ENCODE measurements at regions not wholly inside any gene's neighbourhood (a gene's known extent, or its start where the extent isn't known, plus 50 kb on each side); places are given as distances from the start of the nearest gene placed in this dataset.

- no peaks in the 10 kb centered on the region for H3K4me1 ChIP-seq (ENCODE audit: control insufficient read depth in 2 of 2, insufficient read depth in 2 of 2, low read length in 2 of 2)
- H3K9me3 ChIP-seq (ENCODE audit: control insufficient read depth in 2 of 2, low read length in 2 of 2), result peaks cover 0 to 1% of the 10 kb centered on the region in 2 donors
- peaks cover 0 to 2% of the 10 kb centered on the region in 2 donors for H3K27me3 ChIP-seq (ENCODE audit: control insufficient read depth in 2 of 2, insufficient read depth in 2 of 2, low read length in 2 of 2)
- no peak overlapping the region for H3K27ac ChIP-seq (ENCODE audit: low read depth in 2 of 2, low read length in 2 of 2)
- no peak overlapping the region for H3K4me3 ChIP-seq (ENCODE audit: low read length in 2 of 2)
- no peaks in the 10 kb centered on the region for H3K36me3 ChIP-seq (ENCODE audit: control insufficient read depth in 2 of 2, insufficient read depth in 2 of 2, low read length in 2 of 2)
- H3K9ac ChIP-seq (ENCODE audit: low read depth in 1 of 2, low read length in 2 of 2), result no peak overlapping the region
These were observed 137.0 kb upstream of the SLCO3A1 start for GRCh38 chr15:91716536-91716935.

- Histone ChIP-seq H3K4me1 (ENCODE audit: control insufficient read depth in 2 of 2, insufficient read depth in 2 of 2, low read length in 2 of 2) (no peaks in the 10 kb centered on the region), H3K9me3 (ENCODE audit: control insufficient read depth in 2 of 2, low read length in 2 of 2) (peaks cover 0 to 1% of the 10 kb centered on the region in 2 donors), H3K36me3 (ENCODE audit: control insufficient read depth in 2 of 2, insufficient read depth in 2 of 2, low read length in 2 of 2) (no peaks in the 10 kb centered on the region), H3K27me3 (ENCODE audit: control insufficient read depth in 2 of 2, insufficient read depth in 2 of 2, low read length in 2 of 2) (peaks cover 0 to 2% of the 10 kb centered on the region in 2 donors), H3K4me3 (ENCODE audit: low read length in 2 of 2) (no peak overlapping the region), H3K9ac (ENCODE audit: low read depth in 1 of 2, low read length in 2 of 2) (no peak overlapping the region), H3K27ac (ENCODE audit: low read depth in 2 of 2, low read length in 2 of 2) (no peak overlapping the region)
These were observed 135.7 kb upstream of the SLCO3A1 start for GRCh38 chr15:91717811-91718210.

GRCh38 chr15:91723959-91724358, 129.5 kb upstream of the SLCO3A1 start:
- H3K9ac ChIP-seq (ENCODE audit: low read depth in 1 of 2, low read length in 2 of 2), result no peak overlapping the region
- H3K4me3 ChIP-seq (ENCODE audit: low read length in 2 of 2), result no peak overlapping the region
- H3K36me3 ChIP-seq (ENCODE audit: control insufficient read depth in 2 of 2, insufficient read depth in 2 of 2, low read length in 2 of 2), result no peaks in the 10 kb centered on the region
- H3K4me1 ChIP-seq (ENCODE audit: control insufficient read depth in 2 of 2, insufficient read depth in 2 of 2, low read length in 2 of 2), result no peaks in the 10 kb centered on the region
- peaks cover 0 to 3% of the 10 kb centered on the region in 2 donors for H3K27me3 ChIP-seq (ENCODE audit: control insufficient read depth in 2 of 2, insufficient read depth in 2 of 2, low read length in 2 of 2)
- H3K27ac ChIP-seq (ENCODE audit: low read depth in 2 of 2, low read length in 2 of 2), result no peak overlapping the region
- peaks cover 0 to 1% of the 10 kb centered on the region in 2 donors for H3K9me3 ChIP-seq (ENCODE audit: control insufficient read depth in 2 of 2, low read length in 2 of 2)

- H3K27ac ChIP-seq (ENCODE audit: low read depth in 2 of 2, low read length in 2 of 2), result no peak overlapping the region
- no peaks in the 10 kb centered on the region for H3K9me3 ChIP-seq (ENCODE audit: control insufficient read depth in 2 of 2, low read length in 2 of 2)
- no peaks in the 10 kb centered on the region for H3K4me1 ChIP-seq (ENCODE audit: control insufficient read depth in 2 of 2, insufficient read depth in 2 of 2, low read length in 2 of 2)
- H3K27me3 ChIP-seq (ENCODE audit: control insufficient read depth in 2 of 2, insufficient read depth in 2 of 2, low read length in 2 of 2), result peaks cover 0 to 2% of the 10 kb centered on the region in 2 donors
- no peak overlapping the region for H3K4me3 ChIP-seq (ENCODE audit: low read length in 2 of 2)
- H3K9ac ChIP-seq (ENCODE audit: low read depth in 1 of 2, low read length in 2 of 2), result no peak overlapping the region
- no peaks in the 10 kb centered on the region for H3K36me3 ChIP-seq (ENCODE audit: control insufficient read depth in 2 of 2, insufficient read depth in 2 of 2, low read length in 2 of 2)
These were observed 119.8 kb upstream of the SLCO3A1 start for GRCh38 chr15:91733661-91734060.

- Histone ChIP-seq H3K9me3 (ENCODE audit: control insufficient read depth in 2 of 2, low read length in 2 of 2) (no peaks in the 10 kb centered on the region), H3K27me3 (ENCODE audit: control insufficient read depth in 2 of 2, insufficient read depth in 2 of 2, low read length in 2 of 2) (no peaks in the 10 kb centered on the region), H3K4me1 (ENCODE audit: control insufficient read depth in 2 of 2, insufficient read depth in 2 of 2, low read length in 2 of 2) (no peaks in the 10 kb centered on the region), H3K4me3 (ENCODE audit: low read length in 2 of 2) (no peak overlapping the region), H3K9ac (ENCODE audit: low read depth in 1 of 2, low read length in 2 of 2) (no peak overlapping the region), H3K27ac (ENCODE audit: low read depth in 2 of 2, low read length in 2 of 2) (no peak overlapping the region), H3K36me3 (ENCODE audit: control insufficient read depth in 2 of 2, insufficient read depth in 2 of 2, low read length in 2 of 2) (no peaks in the 10 kb centered on the region)
These were observed 116.2 kb upstream of the SLCO3A1 start for GRCh38 chr15:91737151-91737818.

GRCh38 chr15:91741986-91742385, 111.5 kb upstream of the SLCO3A1 start:
- Histone ChIP-seq H3K27ac (ENCODE audit: low read depth in 2 of 2, low read length in 2 of 2) (no peak overlapping the region), H3K9me3 (ENCODE audit: control insufficient read depth in 2 of 2, low read length in 2 of 2) (no peaks in the 10 kb centered on the region), H3K9ac (ENCODE audit: low read depth in 1 of 2, low read length in 2 of 2) (no peak overlapping the region)

GRCh38 chr15:91751611-91752010, 101.9 kb upstream of the SLCO3A1 start:
- no peak overlapping the region for H3K27ac ChIP-seq (ENCODE audit: low read depth in 2 of 2, low read length in 2 of 2)
- no peaks in the 10 kb centered on the region for H3K27me3 ChIP-seq (ENCODE audit: control insufficient read depth in 2 of 2, insufficient read depth in 2 of 2, low read length in 2 of 2)
- H3K9ac ChIP-seq (ENCODE audit: low read depth in 1 of 2, low read length in 2 of 2), result no peak overlapping the region
- H3K9me3 ChIP-seq (ENCODE audit: control insufficient read depth in 2 of 2, low read length in 2 of 2), result no peaks in the 10 kb centered on the region
- no peak overlapping the region for H3K4me3 ChIP-seq (ENCODE audit: low read length in 2 of 2)
- no peaks in the 10 kb centered on the region for H3K4me1 ChIP-seq (ENCODE audit: control insufficient read depth in 2 of 2, insufficient read depth in 2 of 2, low read length in 2 of 2)
- H3K36me3 ChIP-seq (ENCODE audit: control insufficient read depth in 2 of 2, insufficient read depth in 2 of 2, low read length in 2 of 2), result no peaks in the 10 kb centered on the region

More at GRCh38 chr15:91741986-91742385, 111.5 kb upstream of the SLCO3A1 start:
- Histone ChIP-seq H3K36me3 (ENCODE audit: control insufficient read depth in 2 of 2, insufficient read depth in 2 of 2, low read length in 2 of 2) (no peaks in the 10 kb centered on the region), H3K4me3 (ENCODE audit: low read length in 2 of 2) (no peak overlapping the region), H3K27me3 (ENCODE audit: control insufficient read depth in 2 of 2, insufficient read depth in 2 of 2, low read length in 2 of 2) (no peaks in the 10 kb centered on the region), H3K4me1 (ENCODE audit: control insufficient read depth in 2 of 2, insufficient read depth in 2 of 2, low read length in 2 of 2) (no peaks in the 10 kb centered on the region)

- no peaks in the 10 kb centered on the region for H3K9me3 ChIP-seq (ENCODE audit: control insufficient read depth in 2 of 2, low read length in 2 of 2)
- H3K27ac ChIP-seq (ENCODE audit: low read depth in 2 of 2, low read length in 2 of 2), result no peak overlapping the region
- H3K4me1 ChIP-seq (ENCODE audit: control insufficient read depth in 2 of 2, insufficient read depth in 2 of 2, low read length in 2 of 2), result no peaks in the 10 kb centered on the region
- no peak overlapping the region for H3K9ac ChIP-seq (ENCODE audit: low read depth in 1 of 2, low read length in 2 of 2)
- no peak overlapping the region for H3K4me3 ChIP-seq (ENCODE audit: low read length in 2 of 2)
- H3K36me3 ChIP-seq (ENCODE audit: control insufficient read depth in 2 of 2, insufficient read depth in 2 of 2, low read length in 2 of 2), result no peaks in the 10 kb centered on the region
- H3K27me3 ChIP-seq (ENCODE audit: control insufficient read depth in 2 of 2, insufficient read depth in 2 of 2, low read length in 2 of 2), result no peaks in the 10 kb centered on the region
These were observed 101.3 kb upstream of the SLCO3A1 start for GRCh38 chr15:91752081-91752785.

- H3K27ac ChIP-seq (ENCODE audit: low read depth in 2 of 2, low read length in 2 of 2), result no peak overlapping the region
- no peaks in the 10 kb centered on the region for H3K36me3 ChIP-seq (ENCODE audit: control insufficient read depth in 2 of 2, insufficient read depth in 2 of 2, low read length in 2 of 2)
- H3K9me3 ChIP-seq (ENCODE audit: control insufficient read depth in 2 of 2, low read length in 2 of 2), result no peaks in the 10 kb centered on the region
- H3K9ac ChIP-seq (ENCODE audit: low read depth in 1 of 2, low read length in 2 of 2), result no peak overlapping the region
- no peak overlapping the region for H3K4me3 ChIP-seq (ENCODE audit: low read length in 2 of 2)
- no peaks in the 10 kb centered on the region for H3K27me3 ChIP-seq (ENCODE audit: control insufficient read depth in 2 of 2, insufficient read depth in 2 of 2, low read length in 2 of 2)
- H3K4me1 ChIP-seq (ENCODE audit: control insufficient read depth in 2 of 2, insufficient read depth in 2 of 2, low read length in 2 of 2), result no peaks in the 10 kb centered on the region
These were observed 93.9 kb upstream of the SLCO3A1 start for GRCh38 chr15:91759560-91759959.

- H3K9ac ChIP-seq (ENCODE audit: low read depth in 1 of 2, low read length in 2 of 2), result no peak overlapping the region
- no peak overlapping the region for H3K4me3 ChIP-seq (ENCODE audit: low read length in 2 of 2)
- H3K9me3 ChIP-seq (ENCODE audit: control insufficient read depth in 2 of 2, low read length in 2 of 2), result no peaks in the 10 kb centered on the region
- no peaks in the 10 kb centered on the region for H3K4me1 ChIP-seq (ENCODE audit: control insufficient read depth in 2 of 2, insufficient read depth in 2 of 2, low read length in 2 of 2)
- no peaks in the 10 kb centered on the region for H3K36me3 ChIP-seq (ENCODE audit: control insufficient read depth in 2 of 2, insufficient read depth in 2 of 2, low read length in 2 of 2)
- no peaks in the 10 kb centered on the region for H3K27me3 ChIP-seq (ENCODE audit: control insufficient read depth in 2 of 2, insufficient read depth in 2 of 2, low read length in 2 of 2)
- no peak overlapping the region for H3K27ac ChIP-seq (ENCODE audit: low read depth in 2 of 2, low read length in 2 of 2)
These were observed 87.8 kb upstream of the SLCO3A1 start for GRCh38 chr15:91765660-91766059.

All from mucosa of rectum (tissue), 2 donors.